Endometrium (tissue), 2 donors: ENCODE measurements at regions not wholly inside any gene's neighbourhood (a gene's known extent, or its start where the extent isn't known, plus 50 kb on each side); places are given as distances from the start of the nearest gene placed in this dataset.

Experiments
- FAIRE-seq: peaks from 2 replicates; lab custom pipeline; 2012; peaks lifted over from hg19 to GRCh38; lab: Jason Lieb, UNC
- donor health status: control.
- donor health status: control.

DNA sequence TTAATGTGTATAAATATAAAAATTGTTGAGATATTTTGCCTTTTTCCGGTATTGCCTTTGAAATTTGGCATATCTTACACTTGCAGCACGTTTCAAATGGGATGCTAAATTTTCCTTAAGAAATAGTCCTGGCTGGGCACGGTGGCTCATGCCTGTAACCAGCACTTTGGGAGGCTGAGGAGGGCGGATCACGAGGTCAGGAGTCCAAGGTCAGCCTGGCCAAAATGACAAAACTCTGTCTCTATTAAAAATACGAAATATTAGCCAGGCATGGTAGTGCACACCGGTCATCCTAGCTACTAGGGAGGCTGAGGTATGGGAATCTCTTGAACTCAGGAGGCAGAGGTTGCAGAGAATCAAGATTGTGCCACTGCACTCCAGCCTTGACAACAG lies 220.2 kb downstream of the PTEN start:
- FAIRE-seq, result no peak

- FAIRE-seq, result no peak
Observed at GRCh38 chr10:88086187-88086960, 222.9 kb downstream of the PTEN start.

DNA sequence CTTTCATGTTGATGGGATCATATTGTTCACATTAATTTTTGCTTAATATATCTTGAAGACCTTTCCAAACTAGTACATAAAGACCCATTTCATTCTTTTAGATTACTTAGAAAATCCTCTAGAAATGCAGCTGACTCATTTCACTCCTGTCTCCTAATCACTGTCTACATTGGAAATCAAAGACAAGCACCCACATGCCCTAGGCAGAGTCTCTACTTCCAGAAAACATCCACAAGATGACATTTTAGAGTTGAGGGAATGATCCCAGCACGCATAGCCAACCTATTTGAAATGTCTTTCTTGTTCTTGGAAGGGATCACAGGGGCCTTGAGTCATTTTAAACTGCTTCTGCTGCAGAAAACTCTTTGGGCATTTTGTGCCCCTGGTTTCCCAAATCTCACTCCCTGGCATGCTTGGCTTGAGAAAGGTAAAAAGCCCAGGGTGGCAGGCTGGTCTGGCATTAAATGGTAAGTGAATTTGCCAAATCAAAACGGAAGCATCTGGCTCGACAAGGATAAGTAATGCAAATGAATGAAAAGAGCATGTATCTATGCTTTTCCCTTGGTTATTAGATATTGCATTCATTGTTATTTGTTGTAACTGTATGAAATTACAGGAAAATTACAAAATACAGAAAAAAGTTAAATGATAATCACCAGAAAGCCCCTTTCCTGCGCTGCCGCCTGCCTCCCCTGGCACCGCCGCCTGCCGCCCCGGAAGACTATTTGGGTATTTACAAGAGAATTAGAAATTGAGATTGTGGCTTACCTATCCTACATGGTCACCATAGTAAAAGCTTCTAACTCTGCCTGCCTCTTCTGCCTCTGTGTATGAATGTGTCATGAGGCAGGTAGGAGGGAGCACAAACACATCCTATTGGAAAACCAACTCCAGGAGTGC lies 225.3 kb downstream of the PTEN start:
- FAIRE-seq, result no peak

GRCh38 chr10:88089498-88089897 lies 226.1 kb downstream of the PTEN start:
- no peak for FAIRE-seq

DNA sequence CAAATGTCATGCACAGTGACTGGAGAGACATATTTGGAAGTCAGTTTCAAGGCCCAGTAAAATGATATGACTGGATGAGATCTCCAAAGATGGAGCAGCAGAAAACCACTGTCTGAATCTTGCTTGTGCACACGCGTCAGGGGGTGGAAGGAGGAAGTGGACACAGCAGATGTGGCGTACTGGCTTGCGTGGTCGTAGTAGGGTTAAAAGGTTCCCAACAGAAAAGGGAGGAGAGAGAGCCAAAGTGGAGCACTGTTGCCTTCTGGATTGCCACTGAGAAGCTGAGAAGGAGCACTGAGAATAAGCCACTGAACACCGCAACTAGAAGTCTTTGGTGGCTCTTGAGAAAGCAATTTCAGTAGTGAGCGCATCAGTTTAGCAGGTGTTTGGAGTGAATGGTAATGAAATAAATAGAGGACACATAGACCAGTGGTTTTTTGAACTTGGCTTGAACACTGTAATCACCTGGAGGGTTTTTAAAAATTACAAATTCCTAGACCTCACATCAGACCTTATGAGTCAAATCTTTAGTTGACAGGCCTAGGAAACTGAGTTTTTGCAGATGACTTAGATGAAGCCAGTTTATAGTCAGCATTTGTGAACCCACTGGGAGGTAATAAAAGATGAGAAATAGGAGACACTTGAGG lies 227.3 kb downstream of the PTEN start:
- FAIRE-seq, result no peak

DNA sequence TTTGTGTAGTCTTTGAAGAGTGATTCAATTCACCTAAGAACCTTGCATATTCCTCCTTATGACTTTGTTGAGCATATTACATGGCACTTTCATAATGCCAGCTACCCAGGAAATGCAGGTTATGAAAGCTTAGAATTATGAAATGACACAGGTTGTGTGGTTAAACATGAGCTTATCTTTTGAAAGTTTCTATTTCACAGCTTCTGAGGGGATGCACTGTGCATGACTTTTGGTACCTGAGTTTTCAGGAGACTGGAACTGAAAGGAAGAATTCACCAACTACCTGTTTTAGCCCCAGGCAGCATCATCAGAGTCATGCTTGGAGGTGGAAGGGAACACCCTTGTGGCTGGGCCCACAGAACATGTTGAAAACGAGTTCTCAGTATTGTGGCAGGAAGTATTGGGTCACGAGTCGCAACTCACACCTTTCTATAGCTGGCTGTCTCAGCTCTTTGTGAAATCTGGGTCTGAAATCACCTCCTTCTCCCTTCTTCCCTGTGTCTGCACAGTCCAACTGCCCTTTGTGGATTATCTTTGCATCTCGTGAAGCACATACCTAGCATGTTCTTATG lies 228.2 kb downstream of the PTEN start:
- FAIRE-seq, result no peak

DNA sequence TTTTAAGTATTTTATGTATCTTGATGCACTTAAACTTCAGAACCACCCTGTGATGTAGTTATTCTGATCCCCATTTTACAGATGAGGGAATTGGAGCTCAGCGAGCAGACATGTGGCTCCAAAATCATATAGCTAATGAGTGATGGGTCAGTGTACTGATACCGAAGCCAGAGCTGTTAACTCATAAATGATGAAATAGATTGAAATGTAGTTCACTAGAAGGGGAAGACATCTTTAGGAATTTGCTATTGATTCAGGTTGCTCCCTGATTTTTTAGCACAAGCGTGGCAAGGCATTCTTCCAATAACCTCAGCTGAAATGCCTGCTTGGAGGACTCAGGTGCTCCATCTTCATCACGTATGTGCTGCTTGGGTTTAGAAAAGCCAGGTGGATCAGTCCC lies 228.8 kb downstream of the PTEN start:
- FAIRE-seq, result no peak

- FAIRE-seq, result no peak
Observed at GRCh38 chr10:88092973-88093372, 229.5 kb downstream of the PTEN start.

- no peak for FAIRE-seq
Observed at GRCh38 chr10:88094795-88095194, 231.4 kb downstream of the PTEN start.

DNA sequence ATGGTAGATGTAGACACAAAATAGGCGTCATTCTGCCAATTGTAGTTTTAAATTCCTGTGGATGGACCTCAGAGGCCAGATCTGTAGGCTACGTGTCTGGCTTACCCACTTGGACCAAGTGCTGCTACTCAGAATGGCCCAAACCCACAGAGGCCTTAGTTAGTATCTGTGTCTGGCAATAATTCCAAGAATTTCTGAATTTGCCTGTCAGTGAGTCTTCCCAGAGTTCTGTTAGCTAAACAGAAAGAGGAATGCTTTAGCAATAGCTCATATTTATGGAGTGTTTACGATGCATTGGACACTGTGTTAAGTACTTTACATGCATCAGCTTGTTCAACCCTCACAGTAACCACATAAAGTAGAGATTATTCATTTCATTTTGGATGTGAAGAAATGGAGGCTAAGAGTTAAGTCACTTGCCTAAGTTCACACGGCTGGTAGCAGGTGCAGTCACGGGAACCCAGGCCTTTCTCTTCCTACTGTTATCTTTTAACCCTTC lies 231.8 kb downstream of the PTEN start:
- FAIRE-seq, result no peak

GRCh38 chr10:88095778-88096431 lies 232.5 kb downstream of the PTEN start:
- no peak for FAIRE-seq

DNA sequence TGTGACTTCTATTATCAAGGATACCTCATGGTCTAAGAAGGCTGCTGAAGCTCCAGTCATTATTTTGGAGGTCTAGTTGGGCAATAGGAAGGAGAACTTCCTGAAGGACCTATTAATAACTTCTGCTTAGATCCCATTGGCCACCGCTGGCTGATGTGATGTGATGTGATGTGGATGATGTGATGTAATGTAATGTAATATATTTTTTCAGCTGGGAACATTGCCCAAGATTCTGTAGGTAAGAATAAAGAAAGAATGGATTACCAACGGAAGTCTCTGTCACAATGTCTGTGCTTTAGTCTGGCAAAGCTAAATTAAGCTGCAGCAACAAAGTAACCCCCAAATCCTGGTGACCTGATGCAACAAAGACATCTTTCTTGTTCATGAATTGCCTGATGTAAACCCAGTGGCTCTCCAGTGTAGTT lies 233.7 kb downstream of the PTEN start:
- FAIRE-seq, result no peak

DNA sequence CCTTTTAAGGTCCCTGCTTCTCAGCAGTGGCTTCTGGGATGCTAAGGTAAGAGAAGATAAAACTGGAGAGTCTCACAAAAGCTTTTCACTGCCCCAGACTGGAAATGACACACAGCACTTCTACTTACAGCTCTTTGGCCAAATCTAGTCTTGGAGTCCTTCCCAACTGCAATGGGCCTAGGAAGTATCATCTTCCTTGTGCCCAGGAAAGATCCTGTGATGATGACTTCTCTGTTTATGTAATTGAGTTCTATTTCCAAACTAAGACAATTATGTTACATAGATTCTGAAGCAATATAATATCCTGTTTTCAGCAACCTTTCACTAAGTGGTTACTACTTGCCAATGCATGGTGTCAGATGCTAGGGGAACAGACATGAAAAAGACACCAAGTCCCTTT lies 234.1 kb downstream of the PTEN start:
- no peak for FAIRE-seq

GRCh38 chr10:88100281-88100680 lies 236.9 kb downstream of the PTEN start:
- FAIRE-seq, result no peak

DNA sequence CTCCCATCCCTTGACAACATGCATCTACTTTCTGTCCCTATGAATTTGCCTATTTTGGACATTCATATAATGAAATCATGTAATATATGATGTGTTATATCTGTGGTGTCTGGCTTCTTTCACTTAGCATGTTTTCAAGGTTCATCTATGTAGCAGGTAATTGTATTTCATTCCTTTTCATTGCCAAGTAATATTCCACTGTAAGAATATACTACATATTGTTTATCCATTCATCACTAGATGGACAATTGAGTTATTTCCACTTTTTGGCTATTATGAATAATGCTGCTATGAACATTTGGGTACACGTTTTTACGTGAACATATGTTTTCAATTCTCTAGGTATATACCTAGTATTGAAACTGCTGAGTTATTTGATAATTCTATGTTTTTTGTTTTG lies 238.2 kb downstream of the PTEN start:
- no peak for FAIRE-seq

GRCh38 chr10:88103576-88103975 lies 240.2 kb downstream of the PTEN start:
- no peak for FAIRE-seq

DNA sequence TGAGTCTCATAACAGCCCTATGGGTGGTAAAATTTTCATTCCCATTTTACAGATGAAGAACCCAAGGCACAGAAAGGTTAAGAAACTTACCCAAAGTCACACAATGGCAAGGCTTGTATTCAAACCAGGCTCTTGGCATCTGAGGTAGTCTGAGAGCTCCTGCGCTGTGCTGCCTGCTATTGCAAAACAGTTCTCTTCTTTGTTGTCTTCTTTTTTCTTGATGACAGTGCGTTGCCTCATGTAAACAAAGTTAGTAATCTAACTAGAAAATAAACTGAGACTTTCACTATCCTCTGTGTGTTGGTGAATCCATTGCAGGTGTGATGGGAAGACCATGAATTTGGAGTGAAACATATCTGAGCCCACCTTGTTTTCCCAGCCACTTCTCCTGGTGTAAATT lies 240.8 kb downstream of the PTEN start:
- FAIRE-seq, result no peak

- no peak for FAIRE-seq
Observed at GRCh38 chr10:88106366-88106765, 242.9 kb downstream of the PTEN start.

- FAIRE-seq, result no peak
Observed at GRCh38 chr10:88107296-88108097, 244.1 kb downstream of the PTEN start.

DNA sequence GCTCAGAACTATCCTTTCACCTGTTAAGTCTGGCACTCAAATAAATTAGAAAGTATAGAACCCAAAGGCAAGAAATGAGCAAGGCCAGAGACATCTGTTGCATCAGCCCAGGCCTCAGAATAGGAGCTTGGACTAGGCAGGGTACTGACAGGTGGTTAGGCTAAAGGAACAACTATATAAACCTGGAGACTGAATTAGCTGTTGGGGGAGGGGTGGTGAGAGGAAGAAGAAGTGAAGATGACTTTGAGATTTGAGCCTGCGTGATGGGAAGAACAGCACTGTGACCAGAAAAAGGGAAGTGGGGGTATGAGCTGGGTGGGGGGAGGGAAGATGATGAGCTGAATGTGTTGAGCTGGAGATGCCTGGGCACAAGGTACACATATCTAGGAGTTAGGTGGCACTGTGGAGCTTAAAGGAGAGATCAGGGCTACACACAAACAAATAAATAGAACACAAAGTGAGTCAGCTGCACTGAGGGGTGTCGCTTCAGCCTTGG lies 244.7 kb downstream of the PTEN start:
- no peak for FAIRE-seq

- FAIRE-seq, result no peak
Observed at GRCh38 chr10:88110355-88110754, 246.9 kb downstream of the PTEN start.
